Kidney (tissue), 13 donors: ENCODE measurements at regions not wholly inside any gene's neighbourhood (a gene's known extent, or its start where the extent isn't known, plus 50 kb on each side); places are given as distances from the start of the nearest gene placed in this dataset.
"Not testable (repeated sequence)": the region's sequence is repeated elsewhere in the genome, so short reads cannot be mapped to it uniquely, and the experiment has no call there.

Source experiments
- DNase-seq, 5 donors: peaks; one replicate each; pipeline ENCODE4 v3.0.0-alpha.2; 2013 to 2020
- FAIRE-seq: peaks from 2 replicates; lab custom pipeline; 2012; peaks lifted over from hg19 to GRCh38; lab: Jason Lieb, UNC
- H3K27ac ChIP-seq, 2 donors: one replicate each; pipeline ENCODE4 v1.7.0; 2013; ENCODE audit warnings: low read depth in 2 of 2, low read length in 2 of 2, inconsistent platforms in 1 of 2
- H3K27me3 ChIP-seq: one replicate; pipeline ENCODE4 v1.7.1; 2013; ENCODE audit warnings: low read length, inconsistent platforms; ENCODE audit not compliant: control insufficient read depth, insufficient read depth
- H3K36me3 ChIP-seq, 3 donors: one replicate each; pipeline versions ENCODE4 v1.7.0 to v1.7.1; 2013; ENCODE audit warnings: low read length in 3 of 3, control low read depth in 1 of 3, inconsistent platforms in 1 of 3; ENCODE audit not compliant: insufficient read depth in 3 of 3, control insufficient read depth in 2 of 3
- H3K4me1 ChIP-seq, 3 donors: one replicate each; pipeline versions ENCODE4 v1.7.0 to v1.7.1; 2013; ENCODE audit warnings: low read length in 3 of 3, inconsistent platforms in 1 of 3, low read depth in 1 of 3; ENCODE audit not compliant: control insufficient read depth in 2 of 3, insufficient read depth in 2 of 3
- H3K4me3 ChIP-seq, 3 donors: one replicate each; pipeline versions ENCODE4 v1.7.0 to v1.8.1; 2013; ENCODE audit warnings: low read length in 3 of 3, control low read depth in 1 of 3, inconsistent platforms in 1 of 3
- H3K9ac ChIP-seq, 3 donors: one replicate each; pipeline versions ENCODE4 v1.7.0 to v1.7.1; 2013; ENCODE audit warnings: low read length in 3 of 3, control low read depth in 1 of 3, inconsistent platforms in 1 of 3
- H3K9me3 ChIP-seq, 3 donors: one replicate each; pipeline versions ENCODE4 v1.7.0 to v1.7.1; 2013; ENCODE audit warnings: low read length in 3 of 3, control low read depth in 1 of 3, inconsistent platforms in 1 of 3; ENCODE audit not compliant: control insufficient read depth in 2 of 3, insufficient read depth in 1 of 3
- intact Hi-C: fragments of 100-400 bp; cut with DNase I; formaldehyde crosslinking; loops from one replicate; pipeline ENCODE4 v1.11.1; 2022
- TF ChIP-seq, protein P1 (sequence below): IDR thresholded peaks from 3 replicates; pipeline ENCODE4 v1.5.1; 2012; ENCODE audit warnings: mild to moderate bottlenecking, moderate library complexity, borderline replicate concordance; ENCODE audit not compliant: insufficient read depth; ENCODE audit errors: extremely low read depth
- donor health status: control.
- donor health status: control.
- donor health status: control.
- donor health status: control.
- donor health status: control.
- donor health status: DM: yes; HTN: yes; CAD: no.
- donor health status: Normal renal cell carcinoma (clear cell type).

DNA sequence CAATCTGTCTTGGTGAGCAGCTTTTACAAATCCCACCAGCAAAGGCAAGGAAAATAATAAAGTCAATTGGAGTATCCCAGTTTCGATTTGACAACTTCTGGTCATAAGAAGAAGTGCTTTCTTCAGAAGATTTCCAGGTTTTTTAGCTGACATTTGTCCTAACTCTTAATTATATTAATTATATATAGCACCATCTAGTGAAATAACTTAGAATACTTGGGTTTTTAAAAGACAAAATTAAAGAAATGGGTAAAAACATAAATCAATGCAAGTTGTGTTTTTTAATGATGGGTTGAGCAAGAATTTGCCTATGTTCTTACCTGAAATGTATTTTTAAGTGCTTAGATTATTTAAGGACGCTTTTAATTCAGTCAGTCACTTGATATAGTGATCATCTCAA, 421.8 kb downstream of the ACTL7B start:
- Histone ChIP-seq H3K27ac (no peak overlapping the region), H3K4me3 (no peak overlapping the region), H3K9ac (no peak overlapping the region), H3K36me3 (no peaks in the 10 kb centered on the region), H3K27me3 (no peaks in the 10 kb centered on the region), H3K4me1 (no peaks in the 10 kb centered on the region), H3K9me3 (peaks cover 0 to 7% (median 0%) of the 10 kb centered on the region in 3 donors)
- intact Hi-C loops: no loop called here
- FAIRE-seq: no peak
- peak in 1 of 5 donors; percentile 3 for DNase-seq
- TF ChIP-seq, protein P1, sequence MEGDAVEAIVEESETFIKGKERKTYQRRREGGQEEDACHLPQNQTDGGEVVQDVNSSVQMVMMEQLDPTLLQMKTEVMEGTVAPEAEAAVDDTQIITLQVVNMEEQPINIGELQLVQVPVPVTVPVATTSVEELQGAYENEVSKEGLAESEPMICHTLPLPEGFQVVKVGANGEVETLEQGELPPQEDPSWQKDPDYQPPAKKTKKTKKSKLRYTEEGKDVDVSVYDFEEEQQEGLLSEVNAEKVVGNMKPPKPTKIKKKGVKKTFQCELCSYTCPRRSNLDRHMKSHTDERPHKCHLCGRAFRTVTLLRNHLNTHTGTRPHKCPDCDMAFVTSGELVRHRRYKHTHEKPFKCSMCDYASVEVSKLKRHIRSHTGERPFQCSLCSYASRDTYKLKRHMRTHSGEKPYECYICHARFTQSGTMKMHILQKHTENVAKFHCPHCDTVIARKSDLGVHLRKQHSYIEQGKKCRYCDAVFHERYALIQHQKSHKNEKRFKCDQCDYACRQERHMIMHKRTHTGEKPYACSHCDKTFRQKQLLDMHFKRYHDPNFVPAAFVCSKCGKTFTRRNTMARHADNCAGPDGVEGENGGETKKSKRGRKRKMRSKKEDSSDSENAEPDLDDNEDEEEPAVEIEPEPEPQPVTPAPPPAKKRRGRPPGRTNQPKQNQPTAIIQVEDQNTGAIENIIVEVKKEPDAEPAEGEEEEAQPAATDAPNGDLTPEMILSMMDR: no peak

DNA sequence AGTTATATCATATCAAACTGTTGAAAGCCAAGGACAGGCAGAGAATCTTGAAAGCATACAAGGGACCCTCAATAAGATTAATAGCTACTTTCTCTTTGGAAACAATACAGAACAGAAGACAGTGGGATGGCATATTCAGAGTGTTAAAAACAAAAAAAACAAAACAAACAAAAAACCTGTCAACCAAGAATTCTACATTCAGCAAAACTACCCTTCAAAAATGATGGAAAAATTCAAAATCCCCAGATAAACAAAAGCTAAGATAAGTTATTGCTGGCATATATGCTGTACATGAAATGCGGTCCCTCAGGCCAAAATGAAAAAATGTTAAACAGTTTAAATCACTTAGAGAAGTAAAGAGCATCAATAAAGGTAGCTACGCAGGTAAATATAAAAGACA, 425.1 kb downstream of the ACTL7B start:
- Histone ChIP-seq H3K27ac (no peak overlapping the region), H3K9me3 (peaks cover 0 to 7% (median 0%) of the 10 kb centered on the region in 3 donors), H3K4me3 (no peak overlapping the region), H3K4me1 (no peaks in the 10 kb centered on the region), H3K9ac (no peak overlapping the region), H3K27me3 (no peaks in the 10 kb centered on the region), H3K36me3 (no peaks in the 10 kb centered on the region)
- intact Hi-C loops: no loop called here
- FAIRE-seq (no peak), DNase-seq (no peak)
- TF ChIP-seq, protein P1: no peak

DNA sequence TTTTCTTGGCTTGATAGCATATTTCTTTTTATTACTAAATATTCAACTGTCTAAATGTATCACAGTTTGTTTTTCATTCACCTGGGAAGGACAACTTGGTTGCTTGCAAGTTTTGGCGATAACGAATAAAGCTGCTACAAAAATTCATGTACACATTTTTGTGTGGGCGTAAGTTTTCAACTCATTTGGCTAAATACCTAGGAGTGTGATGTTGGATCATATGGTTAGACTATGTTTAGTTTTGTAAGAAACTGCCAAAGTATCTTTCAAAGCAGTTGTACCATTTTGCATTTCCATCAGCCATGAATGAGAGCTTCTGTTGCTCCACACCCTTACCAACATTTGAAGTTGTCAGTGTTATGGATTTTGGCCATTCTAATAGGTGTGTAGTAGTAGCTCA, 428.0 kb downstream of the ACTL7B start:
- H3K4me1 ChIP-seq: no peaks in the 10 kb centered on the region
- intact Hi-C loops: no loop called here
- H3K36me3 ChIP-seq: no peaks in the 10 kb centered on the region
- no peaks in the 10 kb centered on the region for H3K27me3 ChIP-seq
- peaks cover 0 to 7% (median 0%) of the 10 kb centered on the region in 3 donors for H3K9me3 ChIP-seq
- TF ChIP-seq, protein P1: no peak
- no peak overlapping the region for H3K27ac ChIP-seq
- DNase-seq (no peak), FAIRE-seq (no peak)
- no peak overlapping the region for H3K4me3 ChIP-seq
- no peak overlapping the region for H3K9ac ChIP-seq

DNA sequence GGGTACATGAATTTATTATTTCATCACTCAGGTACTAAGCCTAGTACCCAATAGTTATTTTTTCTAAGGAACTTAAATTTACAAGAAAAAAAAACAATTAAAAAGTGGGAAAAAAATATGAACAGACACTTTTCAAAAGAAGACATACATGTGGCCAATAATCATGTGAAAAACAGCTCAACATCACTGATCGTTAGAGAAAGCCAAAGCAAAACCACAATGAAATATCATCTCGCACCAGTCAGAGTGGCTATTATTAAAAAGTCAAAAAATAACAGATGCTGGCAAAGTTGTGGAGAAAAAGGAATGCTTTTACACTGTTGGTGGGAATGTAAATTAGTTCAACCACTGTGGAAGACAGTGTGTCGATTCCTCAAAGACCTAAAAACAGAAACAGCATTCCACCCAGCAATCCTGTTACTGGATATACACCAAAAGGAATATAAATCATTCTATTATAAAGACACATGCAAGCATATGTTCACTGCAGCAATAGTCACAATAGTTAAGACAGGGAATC, 429.3 kb downstream of the ACTL7B start:
- H3K36me3 ChIP-seq, DNase-seq, H3K27me3 ChIP-seq, H3K9ac ChIP-seq, H3K9me3 ChIP-seq, H3K4me1 ChIP-seq, H3K27ac ChIP-seq, intact Hi-C loops, H3K4me3 ChIP-seq, FAIRE-seq: not testable (repeated sequence)
